WTC11 (cell line): ENCODE measurements at regions not wholly inside any gene's neighbourhood (a gene's known extent, or its start where the extent isn't known, plus 50 kb on each side); places are given as distances from the start of the nearest gene placed in this dataset.

ENCODE experiments used
- CREB1 ChIP-seq: sonication (generic); formaldehyde crosslinking; IDR thresholded peaks from 2 replicates; pipeline ENCODE4 v1.8.0; 2023; ENCODE audit warnings: mild to moderate bottlenecking, missing genetic modification reagents
- IRF2 ChIP-seq: sonication (generic); formaldehyde crosslinking; IDR thresholded peaks from 2 replicates; pipeline ENCODE4 v1.8.0; 2022; ENCODE audit warnings: low read depth, missing genetic modification reagents, borderline replicate concordance
- SP1 ChIP-seq: sonication (generic); formaldehyde crosslinking; conservative IDR thresholded peaks from 2 replicates; pipeline ENCODE4 v1.8.1; 2022; ENCODE audit warnings: missing genetic modification reagents
- TCF7 ChIP-seq: sonication (generic); formaldehyde crosslinking; IDR thresholded peaks from 2 replicates; pipeline ENCODE4 v1.8.0; 2022; ENCODE audit warnings: mild to moderate bottlenecking, low read depth, missing genetic modification reagents, moderate library complexity
- TEAD4 ChIP-seq: sonication (generic); formaldehyde crosslinking; IDR thresholded peaks from 2 replicates; pipeline ENCODE4 v1.8.0; 2022; ENCODE audit warnings: mild to moderate bottlenecking, missing genetic modification reagents
- TF ChIP-seq, protein P1 (sequence below): fragments of 200-600 bp; IDR thresholded peaks from 2 replicates; pipeline ENCODE4 v1.8.0; 2022; ENCODE audit warnings: antibody characterized with exemption
- TF ChIP-seq, protein P2 (sequence below): sonication (generic); formaldehyde crosslinking; IDR thresholded peaks from 2 replicates; pipeline ENCODE4 v1.8.0; 2022; ENCODE audit warnings: mild to moderate bottlenecking, missing genetic modification reagents
- TF ChIP-seq, protein P3 (sequence below): fragments of 250-450 bp; sonication (Bioruptor Pico); conservative IDR thresholded peaks from 2 replicates; pipeline ENCODE4 v1.9.0; 2021; ENCODE audit warnings: mild to moderate bottlenecking
- TF ChIP-seq, protein P4 (sequence below): sonication (generic); formaldehyde crosslinking; IDR thresholded peaks from 2 replicates; pipeline ENCODE4 v1.8.1; 2023; ENCODE audit warnings: mild to moderate bottlenecking, missing genetic modification reagents
- TF ChIP-seq, protein P5 (sequence below): sonication (generic); formaldehyde crosslinking; IDR thresholded peaks from 2 replicates; pipeline ENCODE4 v1.8.0; 2022; ENCODE audit warnings: mild to moderate bottlenecking, missing genetic modification reagents
- TF ChIP-seq, protein P6 (sequence below): sonication (generic); formaldehyde crosslinking; IDR thresholded peaks from 2 replicates; pipeline ENCODE4 v1.8.1; 2023; ENCODE audit warnings: mild to moderate bottlenecking, moderate library complexity, missing genetic modification reagents
- TF ChIP-seq, protein P7 (sequence below): sonication (generic); formaldehyde crosslinking; IDR thresholded peaks from 2 replicates; pipeline ENCODE4 v1.8.0; 2022; ENCODE audit warnings: mild to moderate bottlenecking, missing genetic modification reagents

DNA sequence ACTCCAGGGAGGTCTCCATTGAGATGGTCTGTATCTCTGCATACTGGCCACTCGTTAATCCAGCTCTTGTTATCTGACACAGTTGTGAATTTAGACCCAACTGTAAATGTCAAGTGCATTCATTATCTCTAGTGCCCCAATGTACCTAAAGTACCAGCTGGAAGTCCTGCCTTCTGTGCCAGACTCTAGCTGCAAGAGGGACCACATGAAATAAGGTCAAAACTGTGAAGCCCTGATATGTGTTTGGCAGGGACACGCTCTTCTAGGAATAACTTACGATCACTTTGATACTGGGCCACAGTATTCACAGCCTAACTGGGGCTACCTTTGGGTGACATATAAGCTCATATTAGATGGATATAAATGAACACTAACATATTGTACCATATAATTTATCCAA, 268.5 kb downstream of the LRIG3 start:
- TF ChIP-seq, protein P1, sequence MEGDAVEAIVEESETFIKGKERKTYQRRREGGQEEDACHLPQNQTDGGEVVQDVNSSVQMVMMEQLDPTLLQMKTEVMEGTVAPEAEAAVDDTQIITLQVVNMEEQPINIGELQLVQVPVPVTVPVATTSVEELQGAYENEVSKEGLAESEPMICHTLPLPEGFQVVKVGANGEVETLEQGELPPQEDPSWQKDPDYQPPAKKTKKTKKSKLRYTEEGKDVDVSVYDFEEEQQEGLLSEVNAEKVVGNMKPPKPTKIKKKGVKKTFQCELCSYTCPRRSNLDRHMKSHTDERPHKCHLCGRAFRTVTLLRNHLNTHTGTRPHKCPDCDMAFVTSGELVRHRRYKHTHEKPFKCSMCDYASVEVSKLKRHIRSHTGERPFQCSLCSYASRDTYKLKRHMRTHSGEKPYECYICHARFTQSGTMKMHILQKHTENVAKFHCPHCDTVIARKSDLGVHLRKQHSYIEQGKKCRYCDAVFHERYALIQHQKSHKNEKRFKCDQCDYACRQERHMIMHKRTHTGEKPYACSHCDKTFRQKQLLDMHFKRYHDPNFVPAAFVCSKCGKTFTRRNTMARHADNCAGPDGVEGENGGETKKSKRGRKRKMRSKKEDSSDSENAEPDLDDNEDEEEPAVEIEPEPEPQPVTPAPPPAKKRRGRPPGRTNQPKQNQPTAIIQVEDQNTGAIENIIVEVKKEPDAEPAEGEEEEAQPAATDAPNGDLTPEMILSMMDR, result no peak
- TF ChIP-seq, protein P2, sequence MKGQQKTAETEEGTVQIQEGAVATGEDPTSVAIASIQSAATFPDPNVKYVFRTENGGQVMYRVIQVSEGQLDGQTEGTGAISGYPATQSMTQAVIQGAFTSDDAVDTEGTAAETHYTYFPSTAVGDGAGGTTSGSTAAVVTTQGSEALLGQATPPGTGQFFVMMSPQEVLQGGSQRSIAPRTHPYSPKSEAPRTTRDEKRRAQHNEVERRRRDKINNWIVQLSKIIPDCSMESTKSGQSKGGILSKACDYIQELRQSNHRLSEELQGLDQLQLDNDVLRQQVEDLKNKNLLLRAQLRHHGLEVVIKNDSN, result no peak
- TF ChIP-seq CREB1 (CRISPR knock-in tag) (no peak), SP1 (CRISPR knock-in tag) (no peak), TEAD4 (CRISPR knock-in tag) (no peak), TCF7 (CRISPR knock-in tag) (no peak), IRF2 (CRISPR knock-in tag) (no peak)
- TF ChIP-seq, protein P3, sequence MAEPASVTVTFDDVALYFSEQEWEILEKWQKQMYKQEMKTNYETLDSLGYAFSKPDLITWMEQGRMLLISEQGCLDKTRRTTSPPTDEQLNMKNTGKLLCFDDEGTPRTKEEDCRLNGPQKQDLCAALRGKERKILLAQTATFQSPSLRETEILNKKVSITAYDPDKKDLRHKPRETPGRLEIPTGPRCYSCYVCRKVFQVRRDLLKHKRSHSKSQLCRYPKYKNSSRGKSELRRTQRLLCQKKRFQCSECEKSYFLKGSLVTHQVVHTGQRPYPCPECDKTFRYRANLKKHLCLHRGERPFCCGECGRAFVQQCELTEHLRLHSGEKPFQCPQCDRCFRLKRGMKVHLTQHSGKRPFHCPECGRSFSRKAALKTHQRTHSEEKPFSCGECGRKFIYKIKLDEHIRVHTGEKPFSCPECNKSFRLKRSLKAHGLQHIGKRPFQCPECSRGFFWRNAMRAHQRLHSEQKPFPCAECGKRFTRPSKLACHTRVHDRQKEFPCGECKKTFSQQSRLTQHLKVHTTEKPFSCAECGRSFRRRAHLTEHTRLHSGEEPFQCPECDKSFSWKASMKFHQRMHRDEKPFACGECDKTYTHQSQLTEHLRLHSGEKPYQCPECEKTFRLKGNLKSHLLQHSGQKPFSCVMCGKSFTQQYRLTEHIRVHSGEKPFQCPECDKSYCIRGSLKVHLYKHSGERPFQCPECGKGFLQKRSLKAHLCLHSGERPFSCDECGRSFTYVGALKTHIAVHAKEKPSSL (CRISPR knock-in tag), result no peak
- TF ChIP-seq, protein P4, sequence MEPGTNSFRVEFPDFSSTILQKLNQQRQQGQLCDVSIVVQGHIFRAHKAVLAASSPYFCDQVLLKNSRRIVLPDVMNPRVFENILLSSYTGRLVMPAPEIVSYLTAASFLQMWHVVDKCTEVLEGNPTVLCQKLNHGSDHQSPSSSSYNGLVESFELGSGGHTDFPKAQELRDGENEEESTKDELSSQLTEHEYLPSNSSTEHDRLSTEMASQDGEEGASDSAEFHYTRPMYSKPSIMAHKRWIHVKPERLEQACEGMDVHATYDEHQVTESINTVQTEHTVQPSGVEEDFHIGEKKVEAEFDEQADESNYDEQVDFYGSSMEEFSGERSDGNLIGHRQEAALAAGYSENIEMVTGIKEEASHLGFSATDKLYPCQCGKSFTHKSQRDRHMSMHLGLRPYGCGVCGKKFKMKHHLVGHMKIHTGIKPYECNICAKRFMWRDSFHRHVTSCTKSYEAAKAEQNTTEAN (CRISPR knock-in tag), result no peak
- TF ChIP-seq, protein P5, sequence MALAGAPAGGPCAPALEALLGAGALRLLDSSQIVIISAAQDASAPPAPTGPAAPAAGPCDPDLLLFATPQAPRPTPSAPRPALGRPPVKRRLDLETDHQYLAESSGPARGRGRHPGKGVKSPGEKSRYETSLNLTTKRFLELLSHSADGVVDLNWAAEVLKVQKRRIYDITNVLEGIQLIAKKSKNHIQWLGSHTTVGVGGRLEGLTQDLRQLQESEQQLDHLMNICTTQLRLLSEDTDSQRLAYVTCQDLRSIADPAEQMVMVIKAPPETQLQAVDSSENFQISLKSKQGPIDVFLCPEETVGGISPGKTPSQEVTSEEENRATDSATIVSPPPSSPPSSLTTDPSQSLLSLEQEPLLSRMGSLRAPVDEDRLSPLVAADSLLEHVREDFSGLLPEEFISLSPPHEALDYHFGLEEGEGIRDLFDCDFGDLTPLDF (CRISPR knock-in tag), result no peak
- TF ChIP-seq, protein P6, sequence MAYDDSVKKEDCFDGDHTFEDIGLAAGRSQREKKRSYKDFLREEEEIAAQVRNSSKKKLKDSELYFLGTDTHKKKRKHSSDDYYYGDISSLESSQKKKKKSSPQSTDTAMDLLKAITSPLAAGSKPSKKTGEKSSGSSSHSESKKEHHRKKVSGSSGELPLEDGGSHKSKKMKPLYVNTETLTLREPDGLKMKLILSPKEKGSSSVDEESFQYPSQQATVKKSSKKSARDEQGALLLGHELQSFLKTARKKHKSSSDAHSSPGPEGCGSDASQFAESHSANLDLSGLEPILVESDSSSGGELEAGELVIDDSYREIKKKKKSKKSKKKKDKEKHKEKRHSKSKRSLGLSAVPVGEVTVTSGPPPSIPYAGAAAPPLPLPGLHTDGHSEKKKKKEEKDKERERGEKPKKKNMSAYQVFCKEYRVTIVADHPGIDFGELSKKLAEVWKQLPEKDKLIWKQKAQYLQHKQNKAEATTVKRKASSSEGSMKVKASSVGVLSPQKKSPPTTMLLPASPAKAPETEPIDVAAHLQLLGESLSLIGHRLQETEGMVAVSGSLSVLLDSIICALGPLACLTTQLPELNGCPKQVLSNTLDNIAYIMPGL (CRISPR knock-in tag), result no peak
- TF ChIP-seq, protein P7, sequence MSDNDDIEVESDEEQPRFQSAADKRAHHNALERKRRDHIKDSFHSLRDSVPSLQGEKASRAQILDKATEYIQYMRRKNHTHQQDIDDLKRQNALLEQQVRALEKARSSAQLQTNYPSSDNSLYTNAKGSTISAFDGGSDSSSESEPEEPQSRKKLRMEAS (CRISPR knock-in tag), result no peak
